ENCODE measurements at regions not wholly inside any gene's neighbourhood (a gene's known extent, or its start where the extent isn't known, plus 50 kb on each side); places are given as distances from the start of the nearest gene placed in this dataset.

DNA sequence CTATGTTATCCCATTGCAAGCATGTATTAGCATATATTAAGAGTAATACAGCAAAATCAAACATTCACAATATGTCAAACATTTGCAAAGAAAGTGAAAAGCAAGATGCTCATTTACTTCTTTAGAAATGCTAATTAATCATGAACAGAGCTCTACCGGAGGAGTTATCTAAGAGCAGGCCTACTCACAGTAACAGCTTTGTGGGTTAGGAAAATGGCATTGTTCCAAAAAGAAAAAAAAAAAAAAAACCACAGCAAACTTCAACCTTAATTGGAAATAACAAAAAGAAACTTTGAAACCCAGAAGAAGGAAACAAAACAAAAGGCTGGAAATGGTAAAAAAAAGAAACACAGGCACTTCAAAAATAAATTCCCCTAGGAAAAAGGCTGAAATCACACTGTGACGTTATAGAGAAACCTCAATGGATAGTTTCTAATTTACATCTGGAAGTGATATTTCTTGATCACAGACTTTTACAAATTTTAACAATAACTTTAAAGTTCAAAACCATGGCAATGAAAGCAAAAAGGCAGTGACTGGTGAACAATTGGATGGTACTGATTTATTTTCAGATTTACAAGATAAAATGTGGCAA lies 1236.8 kb upstream of the SPRY2 start:
- Histone ChIP-seq H3K36me3 (replicated peaks in 1 of 2) (no peaks in the 10 kb centered on the region), H3K27ac (no peak overlapping the region), H3K27me3 (no peaks in the 10 kb centered on the region), H3K4me1 (replicated peaks in 1 of 2) (no peaks in the 10 kb centered on the region), H3K4me3 (no peak overlapping the region), H3K9me3 (replicated peaks in 1 of 3) (no peaks in the 10 kb centered on the region)
- TF ChIP-seq CTCF (IDR thresholded peaks at IDR 0.05) (no peak), POLR2A (IDR thresholded peaks at IDR 0.05) (no peak)
- intact Hi-C loops (cut with DNase I), result no loop called here
- WGBS, 4 donors, result 29 to 35% (median 35%) methylated on average over 2 of the region's 2 CpGs
- DNase-seq, result no peak

DNA sequence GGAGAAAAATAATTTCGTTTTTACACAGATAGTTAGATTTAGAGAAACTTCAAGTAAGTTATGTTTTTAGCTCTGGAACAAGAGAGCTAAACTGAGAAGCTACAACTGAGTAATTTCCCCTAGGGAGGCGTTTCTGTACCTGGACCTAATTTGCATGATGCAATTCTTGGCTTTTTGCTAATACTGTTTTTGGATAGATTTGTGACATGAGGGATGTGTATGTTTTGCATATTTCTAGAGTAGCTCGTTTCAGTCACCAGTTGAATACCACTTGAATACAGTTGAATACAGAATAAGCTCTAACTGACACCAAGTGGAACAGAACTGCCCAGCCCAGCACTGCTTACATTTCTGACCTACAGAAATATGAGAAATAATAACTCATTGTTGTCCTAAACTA lies 1227.9 kb upstream of the SPRY2 start:
- WGBS, 4 donors, result 44 to 61% (median 55%) methylated on average over 3 of the region's 3 CpGs
- intact Hi-C loops (cut with DNase I), result no loop called here
- no peaks in the 10 kb centered on the region for H3K4me1 ChIP-seq (replicated peaks in 1 of 2)
- DNase-seq, result no peak
- H3K36me3 ChIP-seq (replicated peaks in 1 of 2), result no peaks in the 10 kb centered on the region
- TF ChIP-seq POLR2A (IDR thresholded peaks at IDR 0.05) (no peak), CTCF (IDR thresholded peaks at IDR 0.05) (no peak)
- no peak overlapping the region for H3K27ac ChIP-seq
- H3K27me3 ChIP-seq, result no peaks in the 10 kb centered on the region
- H3K9me3 ChIP-seq (replicated peaks in 1 of 3), result no peaks in the 10 kb centered on the region
- no peak overlapping the region for H3K4me3 ChIP-seq

DNA sequence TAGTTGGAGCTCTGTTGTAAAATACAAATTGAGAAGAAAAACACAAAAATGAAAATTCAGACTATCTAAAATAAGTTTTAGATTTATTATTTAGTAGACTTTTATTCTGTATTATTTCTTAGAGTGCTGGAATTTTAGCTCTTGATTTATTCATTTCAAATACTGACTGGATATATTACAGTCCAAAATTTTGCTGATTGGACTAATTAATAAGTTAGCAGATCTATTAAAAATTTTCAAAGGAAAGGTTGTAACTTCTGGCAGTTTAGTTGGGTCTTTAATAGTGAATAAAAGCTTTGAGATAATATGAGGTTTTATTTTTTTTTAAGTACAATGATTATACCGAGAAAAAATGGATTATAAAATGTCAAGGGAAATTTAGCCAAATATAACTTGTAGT lies 1224.9 kb upstream of the SPRY2 start:
- WGBS, 4 donors, result 61 to 75% (median 72%) methylated on average over 1 of the region's 1 CpG
- Histone ChIP-seq H3K4me3 (no peak overlapping the region), H3K27ac (no peak overlapping the region), H3K4me1 (replicated peaks in 1 of 2) (no peaks in the 10 kb centered on the region), H3K36me3 (replicated peaks in 1 of 2) (no peaks in the 10 kb centered on the region), H3K27me3 (no peaks in the 10 kb centered on the region), H3K9me3 (replicated peaks in 1 of 3) (no peaks in the 10 kb centered on the region)
- intact Hi-C loops (cut with DNase I), result no loop called here
- no peak for DNase-seq
- no peak for TF ChIP-seq CTCF (IDR thresholded peaks at IDR 0.05)
- TF ChIP-seq POLR2A (IDR thresholded peaks at IDR 0.05), result no peak

- no peak overlapping the region for H3K4me3 ChIP-seq
- TF ChIP-seq POLR2A (IDR thresholded peaks at IDR 0.05) (no peak), CTCF (IDR thresholded peaks at IDR 0.05) (no peak)
- no peaks in the 10 kb centered on the region for H3K27me3 ChIP-seq
- no peaks in the 10 kb centered on the region for H3K9me3 ChIP-seq (replicated peaks in 1 of 3)
- H3K36me3 ChIP-seq (replicated peaks in 1 of 2), result no peaks in the 10 kb centered on the region
- no peak overlapping the region for H3K27ac ChIP-seq
- H3K4me1 ChIP-seq (replicated peaks in 1 of 2), result no peaks in the 10 kb centered on the region
- DNase-seq, result no peak
- intact Hi-C loops (cut with DNase I), result no loop called here
Observed at GRCh38 chr13:81563091-81563490, 1222.2 kb upstream of the SPRY2 start.
